Osteocyte (in vitro differentiated cells): ENCODE measurements at regions not wholly inside any gene's neighbourhood (a gene's known extent, or its start where the extent isn't known, plus 50 kb on each side); places are given as distances from the start of the nearest gene placed in this dataset.

ENCODE experiments used
- DNase-seq: peaks from one replicate; pipeline ENCODE4 v3.0.0; 2021; ENCODE audit warnings: mixed read lengths; ENCODE audit not compliant: unreplicated experiment; ENCODE audit errors: extremely low spot score
- H3K27ac Mint-ChIP-seq: one replicate; pipeline ENCODE4 v1.8.0; 2021; ENCODE audit warnings: mild to moderate bottlenecking, mixed read lengths; ENCODE audit not compliant: unreplicated experiment
- H3K27me3 Mint-ChIP-seq: one replicate; pipeline ENCODE4 v1.8.0; 2021; ENCODE audit warnings: mixed read lengths; ENCODE audit not compliant: unreplicated experiment
- H3K36me3 Mint-ChIP-seq: one replicate; pipeline ENCODE4 v1.8.0; 2021; ENCODE audit warnings: mixed read lengths; ENCODE audit not compliant: unreplicated experiment
- H3K4me1 Mint-ChIP-seq: one replicate; pipeline ENCODE4 v1.8.0; 2021; ENCODE audit warnings: mixed read lengths; ENCODE audit not compliant: unreplicated experiment
- H3K4me3 Mint-ChIP-seq: one replicate; pipeline ENCODE4 v1.8.0; 2021; ENCODE audit warnings: mild to moderate bottlenecking, moderate library complexity, mixed read lengths; ENCODE audit not compliant: unreplicated experiment
- H3K9me3 Mint-ChIP-seq: one replicate; pipeline ENCODE4 v1.8.0; 2021; ENCODE audit warnings: mixed read lengths; ENCODE audit not compliant: unreplicated experiment
- CTCF ChIP-seq: fragments of 200-600 bp; sonication (generic); IDR thresholded peaks from 2 replicates; pipeline ENCODE4 v1.5.0; 2021; ENCODE audit warnings: antibody characterized with exemption, mild to moderate bottlenecking, moderate library complexity

- H3K4me1 Mint-ChIP-seq, result no peaks in the 10 kb centered on the region
- peaks cover 36% of the 10 kb centered on the region for H3K9me3 Mint-ChIP-seq
Observed at GRCh38 chrX:149363965-149364364, 141.1 kb downstream of the IDS start.

GRCh38 chrX:149346306-149346705, 158.8 kb downstream of the IDS start:
- H3K4me3 Mint-ChIP-seq, result no peak overlapping the region
- DNase-seq, result no peak
- H3K27me3 Mint-ChIP-seq, result no peaks in the 10 kb centered on the region
- H3K36me3 Mint-ChIP-seq, result no peaks in the 10 kb centered on the region
- peaks cover 28% of the 10 kb centered on the region for H3K9me3 Mint-ChIP-seq
- H3K4me1 Mint-ChIP-seq, result no peaks in the 10 kb centered on the region
- H3K27ac Mint-ChIP-seq, result no peak overlapping the region
- TF ChIP-seq CTCF, result no peak

More at GRCh38 chrX:149363965-149364364, 141.1 kb downstream of the IDS start:
- no peak for TF ChIP-seq CTCF
- Mint-ChIP-seq H3K27me3 (no peaks in the 10 kb centered on the region), H3K36me3 (no peaks in the 10 kb centered on the region), H3K4me3 (no peak overlapping the region), H3K27ac (no peak overlapping the region)
- no peak for DNase-seq

GRCh38 chrX:149322316-149322715, 182.8 kb downstream of the IDS start:
- Mint-ChIP-seq H3K4me3 (no peak overlapping the region), H3K4me1 (no peaks in the 10 kb centered on the region), H3K36me3 (no peaks in the 10 kb centered on the region), H3K9me3 (peaks cover 7% of the 10 kb centered on the region), H3K27me3 (no peaks in the 10 kb centered on the region), H3K27ac (no peak overlapping the region)
- no peak for DNase-seq
- no peak for TF ChIP-seq CTCF

GRCh38 chrX:149313871-149314371, 191.2 kb downstream of the IDS start:
- Mint-ChIP-seq H3K9me3 (peaks cover 28% of the 10 kb centered on the region), H3K27ac (no peak overlapping the region), H3K36me3 (no peaks in the 10 kb centered on the region), H3K27me3 (no peaks in the 10 kb centered on the region), H3K4me3 (no peak overlapping the region), H3K4me1 (peaks cover 2% of the 10 kb centered on the region)
- no peak for TF ChIP-seq CTCF
- DNase-seq, result no peak

GRCh38 chrX:149312988-149313387, 192.1 kb downstream of the IDS start:
- no peak for TF ChIP-seq CTCF
- DNase-seq, result no peak
- peaks cover 29% of the 10 kb centered on the region for H3K9me3 Mint-ChIP-seq
- no peak overlapping the region for H3K27ac Mint-ChIP-seq
- H3K36me3 Mint-ChIP-seq, result no peaks in the 10 kb centered on the region
- no peak overlapping the region for H3K4me3 Mint-ChIP-seq
- no peaks in the 10 kb centered on the region for H3K27me3 Mint-ChIP-seq
- H3K4me1 Mint-ChIP-seq, result peaks cover 2% of the 10 kb centered on the region
